Esophagus muscularis mucosa (tissue), 4 donors: ENCODE measurements at regions not wholly inside any gene's neighbourhood (a gene's known extent, or its start where the extent isn't known, plus 50 kb on each side); places are given as distances from the start of the nearest gene placed in this dataset.

Experiments
- DNase-seq: peaks from one replicate; pipeline ENCODE4 v3.0.0-alpha.2; 2017; ENCODE audit errors: extremely low spot score
- H3K27ac ChIP-seq, 4 donors: fragments of 200-600 bp; sonication (generic); replicated peaks in 1 of 4; 1 replicate in 3 of 4; 2 replicates in 1 of 4; pipeline ENCODE4 v1.5.1; 2016 to 2019; ENCODE audit warnings: mild to moderate bottlenecking in 1 of 4
- H3K27me3 ChIP-seq, 4 donors: fragments of 200-600 bp; sonication (generic); one replicate each; pipeline versions ENCODE4 v1.5.1 to v1.6.0; 2016 to 2019
- H3K36me3 ChIP-seq, 4 donors: fragments of 200-600 bp; sonication (generic); one replicate each; pipeline ENCODE4 v1.5.1; 2016 to 2019
- H3K4me1 ChIP-seq, 4 donors: fragments of 200-600 bp; sonication (generic); one replicate each; pipeline ENCODE4 v1.5.1; 2016 to 2019
- H3K4me3 ChIP-seq, 4 donors: fragments of 200-600 bp; sonication (generic); 1 replicate in 2 of 4; 2 replicates in 2 of 4; pipeline ENCODE4 v1.5.1; 2016 to 2019; ENCODE audit warnings: mild to moderate bottlenecking in 4 of 4, moderate library complexity in 1 of 4
- H3K9me3 ChIP-seq, 4 donors: fragments of 200-600 bp; sonication (generic); 1 replicate in 3 of 4; 2 replicates in 1 of 4; pipeline ENCODE4 v1.5.1; 2016 to 2019
- CTCF ChIP-seq, 3 experiments: fragments of 200-600 bp in 2 of 3; fragments of 450-650 bp in 1 of 3; sonication (generic) in 2 of 3; IDR thresholded peaks; one replicate each; pipeline ENCODE4 v1.5.1; 2017 to 2019; ENCODE audit warnings: antibody characterized with exemption in 3 of 3, mild to moderate bottlenecking in 2 of 3, moderate library complexity in 1 of 3
- EP300 ChIP-seq: sonication (generic); formaldehyde crosslinking; IDR thresholded peaks from one replicate; pipeline ENCODE4 v1.6.1; 2017; ENCODE audit warnings: antibody characterized with exemption
- POLR2A ChIP-seq: fragments of 450-650 bp; IDR thresholded peaks from one replicate; pipeline ENCODE4 v1.6.1; 2017; ENCODE audit warnings: antibody characterized with exemption, moderate library complexity, mild to moderate bottlenecking, low read depth
- POLR2AphosphoS5 ChIP-seq, 2 donors: sonication (generic); formaldehyde crosslinking; IDR thresholded peaks; one replicate each; pipeline ENCODE4 v1.6.1; 2017; ENCODE audit warnings: antibody characterized with exemption in 2 of 2
- WGBS: methylation state at CpG from one replicate; pipeline ENCODE4 v1.1.5; 2018; 5-methylcytosine and 5-hydroxymethylcytosine counted together
- intact Hi-C: fragments of 100-400 bp; cut with DNase I; formaldehyde crosslinking; loops from one replicate; pipeline ENCODE4 v1.15.1; 2023

- DNase-seq, result no peak
- Histone ChIP-seq H3K4me1 (no peaks in the 10 kb centered on the region), H3K27me3 (peaks cover 0 to 34% (median 0%) of the 10 kb centered on the region in 4 donors), H3K36me3 (no peaks in the 10 kb centered on the region), H3K9me3 (no peaks in the 10 kb centered on the region), H3K27ac (no peak overlapping the region), H3K4me3 (no peak overlapping the region)
- WGBS, result 20% methylated on average over 7 of the region's 7 CpGs
- TF ChIP-seq POLR2AphosphoS5 (IDR thresholded peaks at IDR 0.05) (no peak), EP300 (no peak), POLR2A (no peak), CTCF (IDR thresholded peaks at IDR 0.05) (no peak)
- intact Hi-C loops, result no loop called here
These were observed 472.8 kb upstream of the ADARB2 start for GRCh38 chr10:2210088-2210487.

- intact Hi-C loops, result no loop called here
- no peak for DNase-seq
- Histone ChIP-seq H3K27me3 (peaks cover 0 to 21% (median 0%) of the 10 kb centered on the region in 4 donors), H3K36me3 (no peaks in the 10 kb centered on the region), H3K4me1 (no peaks in the 10 kb centered on the region), H3K27ac (no peak overlapping the region), H3K4me3 (no peak overlapping the region), H3K9me3 (no peaks in the 10 kb centered on the region)
- WGBS, result 78% methylated on average over 7 of the region's 7 CpGs
- TF ChIP-seq POLR2AphosphoS5 (IDR thresholded peaks at IDR 0.05), result no peak
- TF ChIP-seq POLR2A, result no peak
- TF ChIP-seq CTCF (IDR thresholded peaks at IDR 0.05), result no peak
- no peak for TF ChIP-seq EP300
These were observed 470.8 kb upstream of the ADARB2 start for GRCh38 chr10:2208106-2208505.

DNA sequence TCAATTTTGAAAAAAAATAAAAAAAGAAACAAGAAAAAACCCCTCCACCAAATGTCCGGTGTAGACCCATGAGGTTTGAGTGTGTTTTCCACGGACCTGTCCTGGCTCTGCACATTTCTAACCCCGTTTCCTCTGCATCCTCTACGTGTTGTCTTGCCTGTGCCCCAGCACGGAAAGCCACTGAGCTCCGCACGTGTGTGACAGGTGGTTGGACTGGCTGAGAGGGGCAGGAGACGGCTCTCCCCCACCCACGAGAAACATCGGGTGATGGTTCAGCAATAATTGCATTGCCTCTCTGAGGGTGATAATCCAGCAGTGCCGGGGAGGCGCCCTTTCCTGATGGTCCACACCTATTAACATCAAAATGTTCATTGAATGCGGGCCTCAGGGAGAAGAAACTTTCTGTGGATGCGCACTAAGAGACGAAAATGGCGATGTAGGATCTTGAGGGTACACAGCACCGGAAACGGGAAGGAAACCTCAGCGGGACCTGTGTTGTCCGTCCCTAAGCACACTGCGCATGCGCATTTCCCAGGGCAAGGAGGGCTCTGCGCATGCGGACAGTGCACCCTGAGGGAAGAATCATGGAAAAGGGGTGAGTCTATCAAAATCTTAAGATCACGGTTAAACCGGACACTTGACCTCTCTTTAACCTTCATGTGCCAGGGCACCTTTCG, 470.1 kb upstream of the ADARB2 start:
- Histone ChIP-seq H3K27me3 (peaks cover 0 to 21% (median 0%) of the 10 kb centered on the region in 4 donors), H3K4me1 (no peaks in the 10 kb centered on the region), H3K27ac (no peak overlapping the region), H3K4me3 (no peak overlapping the region), H3K9me3 (no peaks in the 10 kb centered on the region), H3K36me3 (no peaks in the 10 kb centered on the region)
- no peak for TF ChIP-seq POLR2A
- no peak for TF ChIP-seq EP300
- no peak for TF ChIP-seq POLR2AphosphoS5 (IDR thresholded peaks at IDR 0.05)
- DNase-seq, result no peak
- intact Hi-C loops, result no loop called here
- 94% methylated on average over 27 of the region's 27 CpGs for WGBS

DNA sequence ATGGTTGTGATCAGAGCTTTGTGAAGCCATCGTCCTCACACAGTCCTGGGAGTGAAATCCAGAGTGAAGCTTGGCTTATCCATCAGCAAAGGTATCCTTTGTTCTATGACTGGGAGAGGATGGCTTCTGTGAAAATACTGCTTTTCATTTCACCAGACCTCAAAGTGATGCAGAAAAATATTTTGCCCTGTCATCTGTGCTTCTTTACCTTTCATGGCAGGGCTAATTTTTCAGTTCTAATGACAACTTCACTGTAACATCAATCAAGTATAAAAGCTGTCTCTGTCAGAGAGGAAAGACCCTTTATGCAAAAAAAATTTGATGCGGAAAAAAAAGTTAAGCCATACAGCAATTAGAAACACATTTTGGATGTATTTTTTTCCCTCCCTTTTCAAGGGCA, 468.1 kb upstream of the ADARB2 start:
- no peak for DNase-seq
- no peaks in the 10 kb centered on the region for H3K9me3 ChIP-seq
- H3K36me3 ChIP-seq, result no peaks in the 10 kb centered on the region
- 56% methylated on average over 2 of the region's 2 CpGs for WGBS
- no peak overlapping the region for H3K27ac ChIP-seq
- H3K4me3 ChIP-seq, result no peak overlapping the region
- intact Hi-C loops, result no loop called here
- no peaks in the 10 kb centered on the region for H3K4me1 ChIP-seq
- TF ChIP-seq EP300 (no peak), CTCF (IDR thresholded peaks at IDR 0.05) (no peak), POLR2A (no peak), POLR2AphosphoS5 (IDR thresholded peaks at IDR 0.05) (no peak)
- peaks cover 0 to 4% (median 0%) of the 10 kb centered on the region in 4 donors for H3K27me3 ChIP-seq

DNA sequence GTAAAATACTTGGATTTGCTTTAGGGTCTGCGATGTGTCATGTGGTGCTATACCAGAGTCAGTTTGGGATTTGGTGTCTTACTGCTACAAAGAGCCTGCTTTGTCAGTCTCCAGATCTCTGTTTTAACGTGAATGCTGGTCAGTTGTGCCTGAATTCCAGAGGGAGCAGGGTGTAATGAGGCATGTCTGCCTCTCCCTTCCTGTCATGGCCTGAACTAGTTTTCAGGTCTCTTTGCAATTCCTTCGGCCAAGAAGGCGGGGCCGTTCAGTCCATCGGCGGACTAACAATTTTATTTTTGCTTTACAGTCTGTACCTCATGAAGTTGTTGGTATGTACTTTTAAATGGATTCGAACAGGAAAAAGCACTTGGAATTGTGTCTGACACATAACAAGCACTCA, 465.1 kb upstream of the ADARB2 start:
- Histone ChIP-seq H3K27ac (no peak overlapping the region), H3K4me1 (no peaks in the 10 kb centered on the region), H3K27me3 (no peaks in the 10 kb centered on the region), H3K9me3 (peaks cover 0 to 5% (median 2%) of the 10 kb centered on the region in 4 donors), H3K36me3 (no peaks in the 10 kb centered on the region), H3K4me3 (no peak overlapping the region)
- intact Hi-C loops, result no loop called here
- DNase-seq, result no peak
- TF ChIP-seq EP300 (no peak), POLR2A (no peak)
- WGBS, result 35% methylated on average over 8 of the region's 8 CpGs
